Transverse colon (tissue), 4 donors: ENCODE measurements at regions not wholly inside any gene's neighbourhood (a gene's known extent, or its start where the extent isn't known, plus 50 kb on each side); places are given as distances from the start of the nearest gene placed in this dataset.

Source experiments
- CTCF ChIP-seq, 5 experiments: fragments of 200-600 bp in 3 of 5; fragments of 450-650 bp in 2 of 5; sonication (generic) in 3 of 5; IDR thresholded peaks; 1 replicate in 2 of 5; 2 replicates in 3 of 5; pipeline ENCODE4 v1.5.1; 2016 to 2017; ENCODE audit warnings: antibody characterized with exemption in 5 of 5, inconsistent platforms in 3 of 5, mild to moderate bottlenecking in 2 of 5, moderate library complexity in 1 of 5
- EP300 ChIP-seq: sonication (generic); formaldehyde crosslinking; IDR thresholded peaks from one replicate; pipeline ENCODE4 v1.6.1; 2017; ENCODE audit warnings: antibody characterized with exemption, low read depth
- POLR2AphosphoS5 ChIP-seq, 3 donors: sonication (generic); formaldehyde crosslinking; IDR thresholded peaks; one replicate each; pipeline ENCODE4 v1.6.1; 2016; ENCODE audit warnings: antibody characterized with exemption in 3 of 3

GRCh38 chr2:126602334-126602733 lies 53.6 kb upstream of the GYPC start:
- TF ChIP-seq CTCF (IDR thresholded peaks at IDR 0.05) (no peak), EP300 (no peak), POLR2AphosphoS5 (IDR thresholded peaks at IDR 0.05) (no peak)
